ENCODE measurements at regions not wholly inside any gene's neighbourhood (a gene's known extent, or its start where the extent isn't known, plus 50 kb on each side); places are given as distances from the start of the nearest gene placed in this dataset.

- no peak for TF ChIP-seq POLR2AphosphoS5 (IDR thresholded peaks at IDR 0.05; ENCODE audit: borderline replicate concordance, low read depth, low read length)
- TF ChIP-seq EZH2 (IDR thresholded peaks at IDR 0.05), result no peak
- TF ChIP-seq FOXP2 (optimal IDR thresholded peaks at IDR 0.05; ENCODE audit: control extremely low read depth, extremely low read length, insufficient read depth), result no peak
Measured at GRCh38 chr16:80029761-80030481, 429.4 kb upstream of the MAF start.
